ENCODE measurements at regions not wholly inside any gene's neighbourhood (a gene's known extent, or its start where the extent isn't known, plus 50 kb on each side); places are given as distances from the start of the nearest gene placed in this dataset.

DNA sequence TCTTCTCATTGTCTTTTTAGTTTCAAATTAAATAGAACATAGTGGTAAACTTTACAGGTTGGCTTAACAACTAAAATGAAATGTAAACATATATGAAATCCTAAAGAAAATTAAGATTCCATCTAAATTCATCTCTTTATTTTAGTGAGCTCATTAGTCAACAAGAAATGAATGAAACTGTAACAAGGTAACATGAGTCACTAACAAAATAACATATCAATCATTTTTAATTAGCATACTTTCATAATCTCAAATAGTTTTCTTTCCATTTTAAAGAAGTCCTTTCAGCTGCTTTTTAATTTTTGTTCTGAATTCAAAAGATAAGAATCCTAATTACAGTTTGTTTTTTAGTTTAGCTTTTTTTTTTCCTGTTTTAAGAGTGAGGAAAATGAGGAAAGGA lies 688.6 kb upstream of the TENM4 start:
- TF ChIP-seq, protein P1, sequence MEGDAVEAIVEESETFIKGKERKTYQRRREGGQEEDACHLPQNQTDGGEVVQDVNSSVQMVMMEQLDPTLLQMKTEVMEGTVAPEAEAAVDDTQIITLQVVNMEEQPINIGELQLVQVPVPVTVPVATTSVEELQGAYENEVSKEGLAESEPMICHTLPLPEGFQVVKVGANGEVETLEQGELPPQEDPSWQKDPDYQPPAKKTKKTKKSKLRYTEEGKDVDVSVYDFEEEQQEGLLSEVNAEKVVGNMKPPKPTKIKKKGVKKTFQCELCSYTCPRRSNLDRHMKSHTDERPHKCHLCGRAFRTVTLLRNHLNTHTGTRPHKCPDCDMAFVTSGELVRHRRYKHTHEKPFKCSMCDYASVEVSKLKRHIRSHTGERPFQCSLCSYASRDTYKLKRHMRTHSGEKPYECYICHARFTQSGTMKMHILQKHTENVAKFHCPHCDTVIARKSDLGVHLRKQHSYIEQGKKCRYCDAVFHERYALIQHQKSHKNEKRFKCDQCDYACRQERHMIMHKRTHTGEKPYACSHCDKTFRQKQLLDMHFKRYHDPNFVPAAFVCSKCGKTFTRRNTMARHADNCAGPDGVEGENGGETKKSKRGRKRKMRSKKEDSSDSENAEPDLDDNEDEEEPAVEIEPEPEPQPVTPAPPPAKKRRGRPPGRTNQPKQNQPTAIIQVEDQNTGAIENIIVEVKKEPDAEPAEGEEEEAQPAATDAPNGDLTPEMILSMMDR (IDR thresholded peaks at IDR 0.05; ENCODE audit: poor library complexity) = no peak
- no peak for TF ChIP-seq EZH2phosphoT487 (IDR thresholded peaks at IDR 0.05; ENCODE audit: low read depth, severe bottlenecking, unreplicated experiment)
- TF ChIP-seq EZH2 (IDR thresholded peaks at IDR 0.05; ENCODE audit: borderline replicate concordance) = no peak
